Fibroblast of skin of right quadriceps (primary cell): ENCODE measurements at regions not wholly inside any gene's neighbourhood (a gene's known extent, or its start where the extent isn't known, plus 50 kb on each side); places are given as distances from the start of the nearest gene placed in this dataset.

Experiments used
- DNase-seq: peaks from one replicate; pipeline ENCODE4 v3.0.0-alpha.2; 2013

DNA sequence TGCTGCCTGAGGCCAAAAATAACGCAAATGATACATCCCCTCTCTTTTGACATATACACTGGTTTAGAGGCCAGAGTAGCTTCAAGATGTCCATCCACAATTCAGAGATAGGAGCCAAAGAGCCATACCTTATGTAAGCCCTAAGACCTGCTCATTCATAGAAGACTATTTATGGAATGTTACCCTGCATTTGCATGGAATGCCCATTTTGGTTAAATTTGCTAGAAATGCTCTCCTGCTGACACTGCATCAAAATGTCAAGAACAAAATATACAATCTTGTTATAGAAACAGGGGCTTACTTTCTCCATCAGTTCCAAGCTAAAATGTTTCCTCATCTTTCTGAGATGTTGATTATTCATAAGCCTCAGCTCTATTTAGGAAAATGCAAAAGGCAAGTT is 183.3 kb upstream of the CDKN3 start:
- no peak for DNase-seq

DNA sequence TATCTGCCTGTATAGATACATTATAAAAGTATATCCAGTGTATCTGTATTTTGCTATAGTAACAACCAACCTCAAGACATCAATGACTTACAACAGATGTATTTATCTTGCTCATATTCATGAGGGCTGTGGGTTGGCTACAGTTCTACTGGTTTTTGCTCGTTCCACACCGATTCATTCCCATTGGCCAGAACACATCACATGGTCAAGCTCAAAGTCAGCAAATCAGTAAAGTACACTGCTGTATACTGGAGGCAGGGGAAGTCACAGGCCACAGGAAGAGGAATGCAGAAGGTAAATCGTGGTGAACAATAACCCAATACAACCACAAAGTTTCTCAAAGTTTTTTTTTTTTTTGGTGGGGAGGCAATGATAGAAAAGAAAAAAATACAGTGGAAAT is 180.0 kb upstream of the CDKN3 start:
- no peak for DNase-seq

DNA sequence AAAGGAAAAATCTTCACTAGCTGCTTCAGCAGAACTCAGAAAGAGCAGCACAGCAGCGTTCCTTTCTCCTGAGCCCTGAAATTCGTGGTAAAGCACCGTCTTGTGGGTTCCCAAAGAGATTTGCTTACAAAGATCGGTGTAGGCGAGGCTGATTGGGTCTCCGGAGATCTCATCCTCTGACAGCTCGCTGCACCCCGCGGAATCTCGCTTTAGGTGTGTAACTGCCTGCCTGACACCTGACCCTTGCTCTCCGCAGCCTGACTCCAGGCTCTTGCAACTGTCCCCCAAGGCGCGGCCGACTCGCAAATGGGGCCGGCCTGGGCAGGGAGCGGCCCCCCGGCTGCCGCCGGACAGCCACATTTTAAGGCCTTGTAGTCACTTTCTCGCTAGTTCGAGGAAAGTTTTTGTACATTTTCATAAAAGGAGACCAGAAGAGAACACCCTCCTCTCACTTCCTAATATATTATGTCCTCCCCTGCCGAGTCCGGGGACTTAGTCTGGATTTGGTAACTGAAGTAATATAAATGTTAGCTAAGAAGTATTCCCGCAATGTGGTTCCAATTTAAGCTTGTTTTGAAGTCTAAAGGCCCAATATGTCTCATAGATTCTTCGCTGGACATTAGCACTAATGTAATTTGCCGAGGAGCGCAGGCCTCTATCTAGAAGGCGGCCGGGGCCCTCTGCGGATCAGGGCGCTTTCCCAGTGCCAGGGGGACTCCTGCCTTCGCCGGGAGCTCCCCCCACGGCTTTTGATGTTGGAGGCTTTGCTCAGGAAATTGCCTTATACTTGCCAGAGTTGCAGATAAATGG is 177.3 kb upstream of the CDKN3 start:
- DNase-seq, result no peak

DNA sequence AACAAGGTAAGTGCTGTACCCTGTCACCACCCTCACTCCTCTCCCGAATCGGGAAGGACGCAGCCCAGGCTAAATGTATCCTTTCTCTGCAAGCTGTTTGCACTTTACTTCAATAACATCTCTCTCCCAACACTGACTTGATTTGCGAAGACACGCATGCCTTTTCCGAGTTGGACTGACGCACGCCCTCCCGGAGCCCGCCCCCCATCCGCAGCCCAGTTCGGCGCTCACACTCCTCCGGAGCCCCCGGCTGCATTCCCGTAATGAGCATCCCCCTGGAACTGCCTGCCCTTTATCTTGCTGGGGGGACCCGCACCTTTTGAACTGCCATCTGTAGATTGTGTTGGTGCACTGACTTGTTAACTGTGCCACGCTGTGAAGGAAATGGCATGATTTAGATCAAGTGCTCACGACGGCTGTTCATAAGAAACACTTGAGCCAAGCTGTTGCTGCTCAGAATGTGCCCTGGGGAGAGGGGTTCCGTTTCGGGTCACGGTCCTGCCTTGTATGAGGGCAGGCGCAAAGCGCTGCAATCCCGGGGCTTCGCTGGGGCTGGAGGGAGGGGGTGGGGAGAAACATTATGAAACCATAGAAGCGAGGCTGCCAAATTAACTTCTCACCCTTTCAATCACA is 176.6 kb upstream of the CDKN3 start:
- no peak for DNase-seq

DNA sequence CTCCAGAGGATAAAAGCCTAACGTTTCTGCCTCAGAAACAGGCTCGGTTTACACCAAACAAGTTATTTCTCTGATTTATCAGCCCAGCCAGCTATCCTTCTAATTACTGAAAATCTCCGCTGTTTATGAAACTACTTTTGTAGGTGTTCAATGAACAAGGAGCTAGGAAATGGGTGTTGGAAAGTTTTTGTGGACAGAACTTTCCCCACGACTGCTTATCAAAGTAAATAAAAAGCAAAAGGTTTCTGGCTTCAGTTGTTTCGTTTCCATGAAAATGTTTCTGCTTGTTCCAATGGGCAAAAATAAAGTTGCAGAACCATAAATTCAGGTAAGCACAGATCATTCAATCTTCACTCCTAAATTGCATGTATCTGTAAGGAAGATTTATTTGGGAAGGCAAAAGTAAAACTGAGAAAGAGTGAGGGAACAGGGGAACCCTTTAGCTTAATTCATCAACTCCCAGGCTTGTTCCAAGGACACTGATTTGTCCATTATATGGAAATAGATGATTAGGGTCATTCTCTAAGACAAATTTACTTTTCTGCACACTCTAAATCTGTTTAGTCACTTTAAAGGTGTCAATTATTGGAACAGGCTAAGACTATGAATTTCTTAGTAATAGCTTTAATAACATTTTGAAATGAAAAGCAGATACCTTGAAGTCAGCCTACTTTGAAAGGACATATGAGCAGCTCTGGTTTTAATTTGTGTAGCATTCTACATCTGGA is 175.9 kb upstream of the CDKN3 start:
- DNase-seq, result no peak

DNA sequence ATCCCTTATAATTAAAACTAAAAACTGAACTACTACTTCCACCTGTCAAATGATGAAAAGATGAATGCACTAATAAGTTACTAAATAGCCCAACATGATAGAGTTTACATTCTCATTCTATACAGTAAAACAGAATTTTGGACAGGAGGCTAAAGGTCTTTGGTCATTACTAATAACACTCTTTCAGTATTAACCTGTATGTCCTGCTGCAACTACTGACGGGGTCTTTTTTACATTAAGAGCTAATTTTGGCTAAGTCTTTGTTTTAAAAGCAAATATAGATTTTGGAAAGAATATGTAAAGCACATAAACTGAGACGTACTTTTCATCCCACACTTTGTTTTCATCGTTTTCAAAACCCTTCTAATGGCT is 175.4 kb upstream of the CDKN3 start:
- no peak for DNase-seq

DNA sequence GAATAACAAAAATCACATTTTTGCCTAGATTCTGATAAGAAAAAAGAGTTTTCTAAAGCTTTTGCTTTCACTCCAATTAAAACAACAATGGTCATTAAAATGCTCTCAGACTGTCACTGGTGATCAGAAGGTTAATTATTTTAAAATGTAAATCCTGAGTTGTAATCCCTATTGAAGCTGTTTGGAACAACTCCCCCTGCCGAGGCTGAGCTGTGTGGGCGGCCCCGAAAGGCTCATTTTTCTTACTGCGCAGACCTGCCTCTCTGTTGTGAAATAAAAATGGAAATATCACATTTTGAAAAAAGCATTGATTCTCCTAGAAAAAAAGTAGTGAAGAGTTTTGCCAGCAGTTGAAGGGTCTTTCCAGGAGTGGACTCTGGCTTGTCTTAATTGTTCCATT is 174.8 kb upstream of the CDKN3 start:
- DNase-seq, result no peak

DNA sequence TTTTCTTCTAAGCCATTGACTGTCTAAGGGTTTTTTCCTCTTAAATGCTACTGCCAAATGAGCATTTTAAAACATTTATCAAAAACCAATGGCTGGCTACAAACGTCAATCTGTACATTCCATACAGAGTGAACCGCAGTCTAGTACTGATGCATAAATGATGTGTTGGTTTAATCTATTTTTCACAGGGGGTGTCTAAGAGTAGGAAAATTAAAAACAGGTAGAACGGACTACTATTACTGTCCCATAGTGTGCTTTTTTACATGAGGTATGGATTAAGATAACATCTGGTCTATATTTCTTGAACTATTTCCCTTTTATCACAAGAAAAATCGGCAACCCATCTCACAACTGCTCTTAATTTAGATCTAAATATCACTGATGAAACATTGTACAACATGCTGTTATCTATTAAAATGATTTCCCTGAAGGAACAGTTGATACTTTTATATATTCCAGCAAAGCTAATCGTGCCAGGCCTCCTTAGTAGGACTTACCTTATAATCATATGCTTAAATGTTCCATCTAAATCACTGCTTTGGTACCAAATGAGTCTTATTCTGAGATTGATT is 172.9 kb upstream of the CDKN3 start:
- DNase-seq, result no peak

DNA sequence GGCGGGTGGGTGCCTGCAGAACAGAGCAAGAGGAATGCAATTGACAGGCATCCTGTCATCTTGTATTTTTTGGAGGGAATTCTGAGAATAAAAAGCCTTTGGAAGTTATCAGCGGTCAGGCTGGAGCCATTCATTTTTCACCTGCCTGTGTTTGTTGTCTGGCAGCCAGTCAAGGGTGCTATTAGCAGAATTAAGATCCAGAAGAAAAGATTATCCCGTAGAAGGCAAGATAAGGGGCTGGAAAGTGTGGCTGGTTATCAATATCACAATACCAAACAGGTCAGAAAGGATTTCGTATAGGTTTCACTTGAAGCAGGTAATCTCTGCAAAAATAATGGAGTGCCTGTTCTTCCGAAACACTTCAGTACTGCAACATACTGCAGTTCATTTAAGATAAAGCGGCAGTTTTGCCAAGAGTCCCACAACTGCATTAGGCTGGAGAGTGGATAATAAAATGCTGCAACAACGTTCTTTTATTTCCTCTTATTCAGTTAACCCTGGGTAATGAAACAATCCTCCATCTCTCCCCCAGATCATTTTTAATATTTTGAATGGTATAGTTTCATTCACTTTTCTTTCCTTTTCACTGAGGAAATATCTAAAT is 171.2 kb upstream of the CDKN3 start:
- no peak for DNase-seq

DNA sequence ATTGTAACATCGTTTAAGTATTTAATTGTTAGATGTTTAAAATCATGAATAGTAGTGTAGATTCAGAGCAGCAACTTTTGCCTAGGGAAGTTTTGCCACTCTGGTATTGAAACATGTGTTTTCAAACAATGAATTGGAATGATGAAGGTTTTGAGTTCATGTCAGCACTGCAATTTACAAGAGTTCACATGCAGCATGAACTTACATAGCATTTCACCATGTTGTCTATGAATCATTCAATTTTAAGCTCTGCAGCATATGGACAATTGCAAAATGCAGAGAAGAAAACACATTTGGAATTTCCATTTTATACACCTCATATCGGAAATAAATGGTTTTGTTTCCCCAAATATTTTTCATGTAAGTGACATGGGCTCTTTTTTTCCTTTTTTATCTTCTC is 170.7 kb upstream of the CDKN3 start:
- DNase-seq, result peak; percentile 67

DNA sequence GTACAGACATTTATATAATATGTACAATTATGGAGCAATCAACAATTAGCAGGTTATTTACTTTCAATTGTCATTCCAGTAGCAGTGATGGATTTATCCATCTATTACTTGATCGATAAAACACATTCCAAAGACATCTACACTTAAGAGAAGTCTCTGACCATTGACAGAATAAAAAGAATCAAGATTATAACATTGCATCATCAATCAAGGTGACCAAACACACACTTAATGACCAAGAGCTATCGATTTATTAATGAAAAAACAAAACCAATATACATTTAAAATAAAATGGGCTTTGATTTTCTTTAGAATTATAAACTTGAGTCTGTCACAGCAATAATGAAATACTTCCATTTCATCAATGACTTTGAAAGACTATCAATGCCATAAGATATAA is 170.2 kb upstream of the CDKN3 start:
- no peak for DNase-seq

DNA sequence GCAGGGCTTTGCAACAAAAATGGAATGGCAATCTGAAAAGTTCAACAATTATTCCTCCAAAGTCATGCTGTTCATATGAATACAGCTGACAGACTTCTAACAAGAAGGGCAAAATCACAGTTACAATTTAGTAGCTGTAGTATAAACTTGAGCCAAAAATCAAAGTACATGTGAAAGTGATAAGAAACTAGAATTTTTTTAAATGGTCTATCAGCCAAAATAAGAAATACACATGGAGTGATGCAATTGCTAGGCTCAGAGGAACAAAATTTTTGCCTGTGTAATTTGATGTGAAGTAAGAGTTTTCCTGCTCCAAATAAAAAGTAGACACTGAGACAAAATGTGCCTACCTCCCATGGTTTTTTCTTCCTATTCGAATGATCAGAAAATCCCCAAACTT is 167.7 kb upstream of the CDKN3 start:
- DNase-seq, result no peak

DNA sequence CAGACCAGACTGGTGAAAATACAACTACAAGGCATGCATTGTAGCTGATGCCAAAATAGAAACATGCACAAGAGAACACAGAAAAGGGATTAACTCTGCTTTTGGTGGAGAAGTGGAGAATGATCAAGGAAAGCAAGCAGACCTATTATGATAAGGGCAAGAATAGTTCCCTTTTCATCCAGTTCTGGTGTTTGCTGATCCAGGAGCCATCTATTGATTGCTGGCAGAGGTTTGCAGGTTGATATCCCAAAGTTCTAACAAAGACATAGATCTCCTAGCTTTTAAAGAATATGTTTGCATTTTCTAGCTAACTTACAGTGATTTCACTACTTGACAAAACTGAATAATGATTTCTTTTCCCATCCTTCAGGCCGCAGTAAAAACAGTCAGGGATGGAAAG is 166.2 kb upstream of the CDKN3 start:
- no peak for DNase-seq

DNA sequence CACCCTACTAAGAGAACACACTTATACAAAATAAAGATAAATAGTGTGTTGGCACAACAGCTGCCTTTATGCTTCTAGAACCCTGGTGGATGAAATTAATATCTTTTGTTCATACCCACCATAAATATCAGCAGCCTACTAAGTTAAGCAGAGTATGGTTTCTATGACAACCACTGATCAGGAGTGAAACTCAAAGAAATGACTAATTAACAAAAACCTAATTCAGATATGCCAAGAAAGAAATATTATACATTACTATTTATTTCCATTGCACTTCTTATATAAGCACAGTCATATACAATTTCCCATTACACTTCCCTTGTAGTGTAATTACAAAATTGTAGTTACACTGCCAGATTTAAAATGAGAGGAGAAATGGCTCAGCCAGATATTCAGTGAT is 164.1 kb upstream of the CDKN3 start:
- no peak for DNase-seq

DNA sequence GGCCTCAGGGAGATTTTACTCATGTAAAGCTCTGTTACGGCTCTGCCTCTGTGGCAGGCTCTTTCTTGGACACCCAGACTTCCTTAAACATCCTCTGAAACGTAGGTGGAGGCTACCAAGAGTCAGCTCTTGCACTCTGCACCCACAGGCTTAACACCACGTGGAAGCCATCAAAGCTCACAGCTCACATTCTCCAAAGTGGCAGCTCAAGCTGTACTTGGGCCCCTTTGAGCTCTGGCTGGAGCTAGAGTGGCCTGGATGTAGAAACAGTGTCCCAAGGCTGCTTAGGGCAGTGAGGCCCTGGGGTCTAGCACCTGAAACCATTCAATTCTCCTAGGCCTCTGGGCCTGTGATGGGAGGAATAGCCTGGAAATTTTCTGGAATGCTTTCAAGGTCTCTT is 155.3 kb upstream of the CDKN3 start:
- DNase-seq, result no peak

DNA sequence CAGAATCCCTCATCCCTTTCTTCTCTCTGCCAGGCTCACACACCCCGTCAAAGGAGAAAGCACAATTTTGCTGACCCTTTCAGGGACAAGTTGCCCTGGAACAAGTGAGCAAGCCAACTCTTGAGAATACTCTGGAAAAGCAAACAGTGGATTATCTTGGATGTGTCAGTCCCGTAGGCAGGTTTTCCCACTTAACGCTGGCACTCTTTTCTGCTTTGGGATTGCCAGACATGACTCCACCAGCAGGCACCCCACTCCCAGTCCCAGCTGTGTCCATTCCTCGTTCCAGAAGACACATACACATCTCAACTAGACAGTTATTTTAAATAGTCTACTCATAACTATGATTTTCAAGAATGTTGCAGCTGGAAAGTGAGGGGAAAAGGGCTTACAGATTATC is 145.5 kb upstream of the CDKN3 start:
- no peak for DNase-seq

DNA sequence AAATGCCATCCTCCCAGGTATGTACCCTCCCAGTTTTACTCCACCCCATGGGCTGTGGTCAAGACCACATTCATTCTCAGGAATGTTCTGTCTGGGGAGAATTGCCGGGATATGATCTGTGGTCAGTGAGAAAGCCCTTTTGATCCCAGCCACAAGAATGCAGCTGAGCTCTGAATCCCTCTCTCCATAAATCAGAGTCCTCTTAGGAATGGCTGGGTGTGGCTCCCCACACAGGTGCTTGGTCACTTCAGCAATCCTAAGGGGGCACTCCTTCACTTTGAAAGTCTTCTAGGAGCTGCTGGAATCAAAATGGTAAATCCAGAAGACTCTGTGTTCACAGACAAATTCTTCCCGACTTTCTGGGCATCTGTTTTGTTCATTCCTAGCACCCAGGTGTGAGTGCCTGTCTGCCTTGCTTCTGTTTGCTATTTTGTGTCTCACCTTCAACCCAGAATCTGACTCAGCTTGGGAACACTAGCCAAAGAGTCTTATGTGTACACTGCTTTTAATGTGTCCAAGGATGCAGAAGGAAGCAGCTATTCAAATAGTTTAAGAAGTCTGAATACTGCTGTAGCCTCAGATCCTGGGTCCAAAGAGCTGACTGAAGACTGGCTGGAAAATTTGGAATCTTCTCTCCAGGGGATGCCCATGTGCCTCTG is 144.6 kb upstream of the CDKN3 start:
- DNase-seq, result peak; percentile 68

DNA sequence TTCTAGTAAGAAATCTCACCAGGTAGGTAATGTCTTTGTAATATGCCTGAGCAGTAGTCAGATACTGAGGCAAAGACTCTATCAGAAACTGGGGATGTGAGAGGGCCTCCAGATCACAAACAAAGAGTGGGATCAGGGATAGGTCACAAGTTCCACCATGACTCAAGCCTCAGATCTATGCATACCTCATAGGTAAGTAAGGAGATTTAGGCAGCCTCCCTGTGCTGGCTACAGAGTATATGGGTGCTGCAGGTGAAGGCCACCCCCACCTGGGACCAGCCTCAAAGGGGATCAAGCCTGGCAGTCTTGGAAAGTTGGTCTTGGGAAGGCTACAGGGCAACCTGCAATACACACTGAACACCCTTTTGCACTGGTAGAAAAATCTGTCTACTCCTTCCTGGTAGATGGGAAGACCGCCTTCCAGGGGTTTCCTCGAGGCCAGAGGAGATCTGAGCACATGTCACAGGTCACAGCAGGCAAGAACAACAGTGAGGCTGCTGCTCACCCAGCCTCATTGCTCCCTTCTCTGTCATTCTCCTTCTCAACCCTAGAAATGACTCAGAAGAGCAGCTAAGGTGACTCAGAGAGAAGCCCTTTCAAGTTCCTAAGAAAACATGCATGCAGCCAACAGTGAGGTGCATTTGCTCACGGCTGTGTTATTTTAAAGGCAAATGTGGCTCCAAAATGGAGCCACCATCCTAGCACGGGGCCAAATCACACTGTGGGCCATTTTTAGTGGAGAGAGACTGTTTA is 143.4 kb upstream of the CDKN3 start:
- DNase-seq, result peak; percentile 83

DNA sequence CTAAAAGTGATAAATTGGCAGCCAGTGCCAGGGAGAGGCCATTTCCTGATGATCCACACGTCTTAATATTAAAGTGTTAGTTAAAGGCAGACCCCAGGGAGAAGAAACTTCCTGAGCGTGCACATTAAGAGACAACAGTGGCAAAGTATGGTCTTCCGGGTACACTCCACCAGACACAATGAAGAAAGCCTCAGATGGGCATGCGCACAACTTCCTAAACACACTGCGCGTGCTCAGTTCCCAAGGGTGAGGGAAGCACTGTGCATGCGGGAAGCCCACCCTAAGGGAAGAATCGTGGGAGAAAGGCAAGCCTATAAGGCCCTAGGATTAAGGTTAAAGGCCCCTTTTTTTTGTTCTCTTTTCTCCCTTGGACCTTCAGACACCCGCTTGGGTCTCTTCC is 140.7 kb upstream of the CDKN3 start:
- no peak for DNase-seq

DNA sequence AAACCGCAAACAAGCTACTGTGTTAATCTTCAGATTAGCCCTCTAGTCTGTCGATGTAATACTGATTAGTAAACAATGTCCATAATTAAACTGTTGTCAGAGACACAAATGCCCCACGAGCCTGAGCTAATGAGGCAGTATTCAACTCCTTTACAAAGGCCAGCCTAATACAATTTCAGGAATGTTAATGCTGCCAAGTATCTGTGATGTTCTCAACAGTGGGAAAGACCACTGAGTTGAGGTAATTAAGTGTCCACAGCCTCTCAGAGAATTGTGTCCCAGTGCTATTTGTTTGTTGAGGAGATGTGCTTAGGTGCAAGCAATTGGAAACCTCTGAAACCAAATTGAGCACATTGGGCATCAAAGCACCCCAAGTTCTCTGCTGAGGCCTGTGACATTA is 139.4 kb upstream of the CDKN3 start:
- DNase-seq, result no peak

DNA sequence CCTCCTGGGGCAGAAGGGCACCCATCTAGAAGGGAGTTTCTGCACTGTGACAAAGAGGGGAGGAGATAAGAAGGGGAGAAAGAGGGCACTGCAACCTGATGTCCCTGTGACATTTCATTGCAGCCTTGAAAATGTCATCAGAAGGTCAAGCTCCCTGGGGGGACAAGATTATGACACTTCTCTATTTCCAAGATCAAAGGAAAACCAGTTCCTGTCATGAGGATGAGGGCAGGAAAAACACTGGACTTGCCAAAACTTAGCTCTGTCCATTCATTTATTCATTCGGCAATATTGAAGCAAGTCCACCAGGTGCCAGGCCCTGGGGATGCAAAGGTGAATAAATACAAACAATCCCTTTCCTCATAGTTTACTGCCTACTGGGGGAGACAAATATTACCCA is 138.4 kb upstream of the CDKN3 start:
- DNase-seq, result no peak

DNA sequence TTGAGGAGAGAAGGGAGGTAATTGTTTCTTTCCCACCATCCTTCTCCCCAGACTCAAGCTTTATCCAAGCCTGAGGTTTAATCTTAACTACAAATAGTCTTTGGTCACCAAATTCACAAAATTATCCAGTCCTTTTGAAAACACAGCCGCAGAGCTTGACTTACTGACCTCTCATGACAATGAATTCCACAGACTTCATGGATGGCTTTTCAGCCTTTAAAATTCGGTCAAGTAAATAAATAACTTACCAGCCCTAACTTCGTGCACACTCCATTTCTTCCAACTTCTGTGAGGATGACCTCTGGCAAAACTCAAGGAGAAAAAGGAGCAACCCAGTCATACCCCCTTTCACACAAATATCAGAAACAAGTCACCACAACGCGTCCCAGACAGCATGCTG is 137.0 kb upstream of the CDKN3 start:
- DNase-seq, result no peak
